HepG2 (cell line): ENCODE measurements at regions not wholly inside any gene's neighbourhood (a gene's known extent, or its start where the extent isn't known, plus 50 kb on each side); places are given as distances from the start of the nearest gene placed in this dataset.

ENCODE experiments used
- ATM ChIP-seq: fragments of 450-650 bp; IDR thresholded peaks from 2 replicates; pipeline ENCODE4 v1.7.1; 2017; ENCODE audit warnings: mild to moderate bottlenecking, borderline replicate concordance
- CEBPB ChIP-seq: IDR thresholded peaks from 2 replicates; pipeline ENCODE4 v1.6.1; 2011; ENCODE audit warnings: low read depth, low read length, improper control_type of control experiment, borderline replicate concordance
- DMAP1 ChIP-seq: IDR thresholded peaks from 2 replicates; pipeline ENCODE4 v1.6.1; 2016
- EED ChIP-seq: sonication (generic); formaldehyde crosslinking; IDR thresholded peaks from 2 replicates; pipeline ENCODE4 v1.5.0; 2020; ENCODE audit warnings: mild to moderate bottlenecking, missing genetic modification reagents
- GABPB1 ChIP-seq: IDR thresholded peaks from 2 replicates; pipeline ENCODE4 v1.6.1; 2016; ENCODE audit warnings: mild to moderate bottlenecking, missing genetic modification reagents, moderate library complexity, missing compliant biosample characterization
- IKZF4 ChIP-seq: sonication (generic); formaldehyde crosslinking; IDR thresholded peaks from 2 replicates; pipeline ENCODE4 v1.5.1; 2020; ENCODE audit warnings: borderline replicate concordance, mild to moderate bottlenecking, low read depth, missing genetic modification reagents; ENCODE audit errors: not compliant biosample characterization
- IRX3 ChIP-seq: sonication (generic); formaldehyde crosslinking; IDR thresholded peaks from 2 replicates; pipeline ENCODE4 v1.8.1; 2023; ENCODE audit warnings: mild to moderate bottlenecking, low read depth, missing genetic modification reagents, borderline replicate concordance
- MYNN ChIP-seq: sonication (generic); formaldehyde crosslinking; IDR thresholded peaks from 2 replicates; pipeline ENCODE4 v1.4.0; 2020; ENCODE audit warnings: mild to moderate bottlenecking, low read depth, missing genetic modification reagents
- NRL ChIP-seq: sonication (generic); formaldehyde crosslinking; IDR thresholded peaks from 2 replicates; pipeline ENCODE4 v1.5.0; 2020; ENCODE audit warnings: missing genetic modification reagents, mild to moderate bottlenecking, moderate library complexity, borderline replicate concordance
- RFX1 ChIP-seq: fragments of 450-650 bp; IDR thresholded peaks from 2 replicates; pipeline ENCODE4 v1.6.1; 2017
- YEATS4 ChIP-seq: sonication (generic); formaldehyde crosslinking; IDR thresholded peaks from 2 replicates; pipeline ENCODE4 v1.4.0; 2020; ENCODE audit warnings: missing genetic modification reagents, borderline replicate concordance
- ZFP62 ChIP-seq: sonication (generic); formaldehyde crosslinking; IDR thresholded peaks from 2 replicates; pipeline ENCODE4 v1.4.0; 2020; ENCODE audit warnings: missing genetic modification reagents
- ZKSCAN1 ChIP-seq: fragments of 150-350 bp; IDR thresholded peaks from 2 replicates; pipeline ENCODE4 v1.6.1; 2014; ENCODE audit warnings: low read length
- ZNF24 ChIP-seq: fragments of 450-650 bp; IDR thresholded peaks from 2 replicates; pipeline ENCODE4 v1.6.1; 2017; ENCODE audit warnings: antibody characterized with exemption, mild to moderate bottlenecking
- ZNF251 ChIP-seq: sonication (generic); formaldehyde crosslinking; IDR thresholded peaks from 2 replicates; pipeline ENCODE4 v1.9.0; 2021; ENCODE audit warnings: mild to moderate bottlenecking, missing genetic modification reagents
- ZNF564 ChIP-seq: sonication (generic); formaldehyde crosslinking; IDR thresholded peaks from 2 replicates; pipeline ENCODE4 v1.8.1; 2023; ENCODE audit warnings: mild to moderate bottlenecking, missing genetic modification reagents
- ZNF607 ChIP-seq: sonication (generic); formaldehyde crosslinking; IDR thresholded peaks from 2 replicates; pipeline ENCODE4 v1.5.1; 2020; ENCODE audit warnings: missing genetic modification reagents, mild to moderate bottlenecking, borderline replicate concordance
- ZNF766 ChIP-seq: sonication (generic); formaldehyde crosslinking; IDR thresholded peaks from 2 replicates; pipeline ENCODE4 v1.5.0; 2020; ENCODE audit warnings: missing genetic modification reagents, borderline replicate concordance
- ZNF792 ChIP-seq: IDR thresholded peaks from 2 replicates; pipeline ENCODE4 v1.6.1; 2016
- TF ChIP-seq, protein P1 (sequence below): sonication (generic); formaldehyde crosslinking; conservative IDR thresholded peaks from 2 replicates; pipeline ENCODE4 v1.5.0; 2020; ENCODE audit warnings: missing genetic modification reagents
- TF ChIP-seq, protein P2 (sequence below): sonication (generic); formaldehyde crosslinking; conservative IDR thresholded peaks from 2 replicates; pipeline ENCODE4 v1.4.0; 2020; ENCODE audit warnings: mild to moderate bottlenecking, missing genetic modification reagents, moderate library complexity
- TF ChIP-seq, protein P3 (sequence below): IDR thresholded peaks from 2 replicates; pipeline ENCODE4 v1.6.1; 2016; ENCODE audit warnings: missing compliant biosample characterization, missing genetic modification reagents, borderline replicate concordance
- TF ChIP-seq, protein P4 (sequence below): sonication (generic); formaldehyde crosslinking; IDR thresholded peaks from 2 replicates; pipeline ENCODE4 v1.4.0; 2020; ENCODE audit warnings: missing genetic modification reagents
- TF ChIP-seq, protein P5 (sequence below): sonication (generic); formaldehyde crosslinking; IDR thresholded peaks from 2 replicates; pipeline ENCODE4 v1.4.0; 2020; ENCODE audit warnings: missing genetic modification reagents

DNA sequence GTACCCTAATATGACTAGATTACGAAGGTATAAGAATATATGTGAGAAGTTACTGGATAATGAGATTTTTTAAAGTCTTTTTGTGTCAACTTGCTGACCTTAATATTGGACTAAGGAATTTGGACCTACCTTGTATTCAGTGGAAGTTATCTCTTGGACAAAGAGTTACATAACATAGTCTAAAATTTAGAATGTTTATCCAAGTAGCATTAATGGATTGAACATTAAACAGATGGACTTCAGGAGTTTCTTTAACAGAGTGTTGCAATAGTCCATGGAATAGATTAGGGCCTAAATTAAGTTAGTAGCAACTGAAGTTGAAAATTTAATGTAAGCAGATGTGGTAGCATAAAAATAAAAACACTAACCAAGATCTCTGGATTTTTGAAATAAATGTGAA, 266.4 kb downstream of the PYDC2 start (continued):
- TF ChIP-seq ZNF251 (CRISPR knock-in tag) (no peak), NRL (CRISPR knock-in tag) (no peak), ZNF607 (CRISPR knock-in tag) (no peak), MYNN (no peak), RFX1 (no peak), IRX3 (CRISPR knock-in tag) (no peak), ZFP62 (CRISPR knock-in tag) (no peak), YEATS4 (CRISPR knock-in tag) (no peak), ZNF564 (no peak), ZNF766 (CRISPR knock-in tag) (no peak), GABPB1 (CRISPR knock-in tag) (no peak), ZNF24 (no peak), DMAP1 (CRISPR knock-in tag) (no peak), ATM (no peak), EED (CRISPR knock-in tag) (no peak), CEBPB (peak; percentile 62; the same call in 1 of the 2 replicates), ZKSCAN1 (no peak), ZNF792 (CRISPR knock-in tag) (no peak), IKZF4 (CRISPR knock-in tag) (no peak)
- TF ChIP-seq, protein P1, sequence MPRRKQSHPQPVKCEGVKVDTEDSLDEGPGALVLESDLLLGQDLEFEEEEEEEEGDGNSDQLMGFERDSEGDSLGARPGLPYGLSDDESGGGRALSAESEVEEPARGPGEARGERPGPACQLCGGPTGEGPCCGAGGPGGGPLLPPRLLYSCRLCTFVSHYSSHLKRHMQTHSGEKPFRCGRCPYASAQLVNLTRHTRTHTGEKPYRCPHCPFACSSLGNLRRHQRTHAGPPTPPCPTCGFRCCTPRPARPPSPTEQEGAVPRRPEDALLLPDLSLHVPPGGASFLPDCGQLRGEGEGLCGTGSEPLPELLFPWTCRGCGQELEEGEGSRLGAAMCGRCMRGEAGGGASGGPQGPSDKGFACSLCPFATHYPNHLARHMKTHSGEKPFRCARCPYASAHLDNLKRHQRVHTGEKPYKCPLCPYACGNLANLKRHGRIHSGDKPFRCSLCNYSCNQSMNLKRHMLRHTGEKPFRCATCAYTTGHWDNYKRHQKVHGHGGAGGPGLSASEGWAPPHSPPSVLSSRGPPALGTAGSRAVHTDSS (CRISPR knock-in tag): no peak
- TF ChIP-seq, protein P2, sequence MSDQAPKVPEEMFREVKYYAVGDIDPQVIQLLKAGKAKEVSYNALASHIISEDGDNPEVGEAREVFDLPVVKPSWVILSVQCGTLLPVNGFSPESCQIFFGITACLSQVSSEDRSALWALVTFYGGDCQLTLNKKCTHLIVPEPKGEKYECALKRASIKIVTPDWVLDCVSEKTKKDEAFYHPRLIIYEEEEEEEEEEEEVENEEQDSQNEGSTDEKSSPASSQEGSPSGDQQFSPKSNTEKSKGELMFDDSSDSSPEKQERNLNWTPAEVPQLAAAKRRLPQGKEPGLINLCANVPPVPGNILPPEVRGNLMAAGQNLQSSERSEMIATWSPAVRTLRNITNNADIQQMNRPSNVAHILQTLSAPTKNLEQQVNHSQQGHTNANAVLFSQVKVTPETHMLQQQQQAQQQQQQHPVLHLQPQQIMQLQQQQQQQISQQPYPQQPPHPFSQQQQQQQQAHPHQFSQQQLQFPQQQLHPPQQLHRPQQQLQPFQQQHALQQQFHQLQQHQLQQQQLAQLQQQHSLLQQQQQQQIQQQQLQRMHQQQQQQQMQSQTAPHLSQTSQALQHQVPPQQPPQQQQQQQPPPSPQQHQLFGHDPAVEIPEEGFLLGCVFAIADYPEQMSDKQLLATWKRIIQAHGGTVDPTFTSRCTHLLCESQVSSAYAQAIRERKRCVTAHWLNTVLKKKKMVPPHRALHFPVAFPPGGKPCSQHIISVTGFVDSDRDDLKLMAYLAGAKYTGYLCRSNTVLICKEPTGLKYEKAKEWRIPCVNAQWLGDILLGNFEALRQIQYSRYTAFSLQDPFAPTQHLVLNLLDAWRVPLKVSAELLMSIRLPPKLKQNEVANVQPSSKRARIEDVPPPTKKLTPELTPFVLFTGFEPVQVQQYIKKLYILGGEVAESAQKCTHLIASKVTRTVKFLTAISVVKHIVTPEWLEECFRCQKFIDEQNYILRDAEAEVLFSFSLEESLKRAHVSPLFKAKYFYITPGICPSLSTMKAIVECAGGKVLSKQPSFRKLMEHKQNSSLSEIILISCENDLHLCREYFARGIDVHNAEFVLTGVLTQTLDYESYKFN (CRISPR knock-in tag): peak; percentile 59
- TF ChIP-seq, protein P3, sequence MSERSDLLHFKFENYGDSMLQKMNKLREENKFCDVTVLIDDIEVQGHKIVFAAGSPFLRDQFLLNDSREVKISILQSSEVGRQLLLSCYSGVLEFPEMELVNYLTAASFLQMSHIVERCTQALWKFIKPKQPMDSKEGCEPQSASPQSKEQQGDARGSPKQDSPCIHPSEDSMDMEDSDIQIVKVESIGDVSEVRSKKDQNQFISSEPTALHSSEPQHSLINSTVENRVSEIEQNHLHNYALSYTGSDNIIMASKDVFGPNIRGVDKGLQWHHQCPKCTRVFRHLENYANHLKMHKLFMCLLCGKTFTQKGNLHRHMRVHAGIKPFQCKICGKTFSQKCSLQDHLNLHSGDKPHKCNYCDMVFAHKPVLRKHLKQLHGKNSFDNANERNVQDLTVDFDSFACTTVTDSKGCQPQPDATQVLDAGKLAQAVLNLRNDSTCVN: no peak
- TF ChIP-seq, protein P4, sequence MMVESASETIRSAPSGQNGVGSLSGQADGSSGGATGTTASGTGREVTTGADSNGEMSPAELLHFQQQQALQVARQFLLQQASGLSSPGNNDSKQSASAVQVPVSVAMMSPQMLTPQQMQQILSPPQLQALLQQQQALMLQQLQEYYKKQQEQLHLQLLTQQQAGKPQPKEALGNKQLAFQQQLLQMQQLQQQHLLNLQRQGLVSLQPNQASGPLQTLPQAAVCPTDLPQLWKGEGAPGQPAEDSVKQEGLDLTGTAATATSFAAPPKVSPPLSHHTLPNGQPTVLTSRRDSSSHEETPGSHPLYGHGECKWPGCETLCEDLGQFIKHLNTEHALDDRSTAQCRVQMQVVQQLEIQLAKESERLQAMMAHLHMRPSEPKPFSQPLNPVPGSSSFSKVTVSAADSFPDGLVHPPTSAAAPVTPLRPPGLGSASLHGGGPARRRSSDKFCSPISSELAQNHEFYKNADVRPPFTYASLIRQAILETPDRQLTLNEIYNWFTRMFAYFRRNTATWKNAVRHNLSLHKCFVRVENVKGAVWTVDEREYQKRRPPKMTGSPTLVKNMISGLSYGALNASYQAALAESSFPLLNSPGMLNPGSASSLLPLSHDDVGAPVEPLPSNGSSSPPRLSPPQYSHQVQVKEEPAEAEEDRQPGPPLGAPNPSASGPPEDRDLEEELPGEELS: peak; percentile 31; the same call in 1 of the 2 replicates
- TF ChIP-seq, protein P5, sequence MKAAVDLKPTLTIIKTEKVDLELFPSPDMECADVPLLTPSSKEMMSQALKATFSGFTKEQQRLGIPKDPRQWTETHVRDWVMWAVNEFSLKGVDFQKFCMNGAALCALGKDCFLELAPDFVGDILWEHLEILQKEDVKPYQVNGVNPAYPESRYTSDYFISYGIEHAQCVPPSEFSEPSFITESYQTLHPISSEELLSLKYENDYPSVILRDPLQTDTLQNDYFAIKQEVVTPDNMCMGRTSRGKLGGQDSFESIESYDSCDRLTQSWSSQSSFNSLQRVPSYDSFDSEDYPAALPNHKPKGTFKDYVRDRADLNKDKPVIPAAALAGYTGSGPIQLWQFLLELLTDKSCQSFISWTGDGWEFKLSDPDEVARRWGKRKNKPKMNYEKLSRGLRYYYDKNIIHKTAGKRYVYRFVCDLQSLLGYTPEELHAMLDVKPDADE: no peak
